Heart right ventricle (tissue), 16 donors: ENCODE measurements at regions not wholly inside any gene's neighbourhood (a gene's known extent, or its start where the extent isn't known, plus 50 kb on each side); places are given as distances from the start of the nearest gene placed in this dataset.

Source experiments
- ATAC-seq, 8 donors: fragments of 200-7000 bp; cut with Tn5 transposase; one replicate each; pipeline ENCODE4 v1.9.1; 2020; ENCODE audit warnings: mild to moderate bottlenecking in 8 of 8, moderate library complexity in 8 of 8, moderate number of reproducible peaks in 1 of 8
- DNase-seq, 2 donors: peaks; one replicate each; pipeline ENCODE4 v3.0.0-alpha.2; 2020
- H3K27ac ChIP-seq, 10 donors: fragments of 200-600 bp; sonication (generic) in 2 of 10; one replicate each; pipeline versions ENCODE4 v1.5.0 to v1.8.0; 2020 to 2022; ENCODE audit warnings: mild to moderate bottlenecking in 3 of 10
- H3K27me3 ChIP-seq, 7 donors: fragments of 200-600 bp; one replicate each; pipeline ENCODE4 v1.8.0; 2021 to 2022; ENCODE audit warnings: mild to moderate bottlenecking in 2 of 7
- H3K36me3 ChIP-seq, 9 donors: fragments of 200-600 bp; sonication (generic) in 1 of 9; one replicate each; pipeline versions ENCODE4 v1.5.0 to v1.8.0; 2020 to 2022; ENCODE audit warnings: mild to moderate bottlenecking in 2 of 9
- H3K4me1 ChIP-seq, 9 donors: fragments of 200-600 bp; sonication (generic) in 1 of 9; one replicate each; pipeline versions ENCODE4 v1.5.0 to v1.8.0; 2020 to 2022; ENCODE audit warnings: mild to moderate bottlenecking in 4 of 9
- H3K4me3 ChIP-seq, 10 donors: fragments of 200-600 bp; sonication (generic) in 2 of 10; one replicate each; pipeline versions ENCODE4 v1.5.0 to v1.8.0; 2020 to 2022; ENCODE audit warnings: mild to moderate bottlenecking in 7 of 10, moderate library complexity in 2 of 10
- H3K9me3 ChIP-seq, 11 donors: fragments of 200-600 bp in 10 of 11; sonication (generic) in 2 of 11; one replicate each; pipeline versions ENCODE4 v1.5.0 to v1.8.0; 2013 to 2022; ENCODE audit warnings: mild to moderate bottlenecking in 2 of 11, control low read depth in 1 of 11, moderate library complexity in 1 of 11
- WGBS, 2 donors: extraction: QIAGEN DNeasy Blood & Tissue Kit; methylation state at CpG; one replicate each; pipeline ENCODE4 v1.1.7; 2013; ENCODE audit warnings: inconsistent platforms in 1 of 2; 5-methylcytosine and 5-hydroxymethylcytosine counted together
- intact Hi-C, 10 donors: fragments of 100-400 bp; cut with DNase I; formaldehyde crosslinking; loops; one replicate each; pipeline versions ENCODE4 v1.11.1 to v1.14.2; 2022
- TF ChIP-seq, protein P1 (sequence below), 9 donors: fragments of 200-600 bp; sonication (generic) in 2 of 9; IDR thresholded peaks; one replicate each; pipeline versions ENCODE4 v1.5.0 to v1.8.0; 2021 to 2022; ENCODE audit warnings: antibody characterized with exemption in 9 of 9, mild to moderate bottlenecking in 5 of 9, moderate library complexity in 1 of 9
- donor health status: Arrhythmogenic right ventricular cardiomyopathy.
- donor health status: ischemic (EF 13 %, LVEDD 7.1; RV severe dilation, severe dysfunction).
- donor health status: healthy with polysubstance abuse.
- donor health status: DM: no; HTN: yes; CAD: no.
- donor health status: DM: no; HTN: no; CAD: no.
- donor health status: ischemic (EF 25% LVEDD 6.9; RV normal size, moderate dysfunction).
- donor health status: ischemic (EF 25% LVEDD 5.7; RV mildly dilated, moderate dysfunction).
- donor health status: healthy.
- donor health status: DM: yes; HTN: yes; CAD: no.
- donor health status: Ischemic cardiomyopathy.
- donor health status: ischemic (EF 35%, LVEDD 5.7; RV mildly dilated, moderate dysfunction).
- donor health status: nonischemic (EF 11% LVEDD 7.7; RV severe dilation, severe dysfunction).
- donor health status: DM: yes; HTN: yes; CAD: no.
- donor health status: PGD.
- donor health status: ischemic (EF 29% LVEDD 5.4; RV normal size, mild dysfunction).
- donor health status: nonischemic (EF 23%, LVEDD 6.1; RV moderate dilation, normal function).

GRCh38 chr2:116223912-116224311 lies 1590.6 kb upstream of the DDX18 start:
- Histone ChIP-seq H3K27ac (no peak overlapping the region), H3K4me3 (no peak overlapping the region), H3K9me3 (peaks cover 0 to 58% (median 0%) of the 10 kb centered on the region in 11 donors), H3K27me3 (no peaks in the 10 kb centered on the region), H3K36me3 (no peaks in the 10 kb centered on the region), H3K4me1 (no peaks in the 10 kb centered on the region)
- intact Hi-C loops: no loop called here
- 81 to 91% methylated on average over 4 of the region's 4 CpGs for WGBS, 2 donors
- DNase-seq (no peak), ATAC-seq (peak in 1 of 8 donors; percentile 16)
- TF ChIP-seq, protein P1, sequence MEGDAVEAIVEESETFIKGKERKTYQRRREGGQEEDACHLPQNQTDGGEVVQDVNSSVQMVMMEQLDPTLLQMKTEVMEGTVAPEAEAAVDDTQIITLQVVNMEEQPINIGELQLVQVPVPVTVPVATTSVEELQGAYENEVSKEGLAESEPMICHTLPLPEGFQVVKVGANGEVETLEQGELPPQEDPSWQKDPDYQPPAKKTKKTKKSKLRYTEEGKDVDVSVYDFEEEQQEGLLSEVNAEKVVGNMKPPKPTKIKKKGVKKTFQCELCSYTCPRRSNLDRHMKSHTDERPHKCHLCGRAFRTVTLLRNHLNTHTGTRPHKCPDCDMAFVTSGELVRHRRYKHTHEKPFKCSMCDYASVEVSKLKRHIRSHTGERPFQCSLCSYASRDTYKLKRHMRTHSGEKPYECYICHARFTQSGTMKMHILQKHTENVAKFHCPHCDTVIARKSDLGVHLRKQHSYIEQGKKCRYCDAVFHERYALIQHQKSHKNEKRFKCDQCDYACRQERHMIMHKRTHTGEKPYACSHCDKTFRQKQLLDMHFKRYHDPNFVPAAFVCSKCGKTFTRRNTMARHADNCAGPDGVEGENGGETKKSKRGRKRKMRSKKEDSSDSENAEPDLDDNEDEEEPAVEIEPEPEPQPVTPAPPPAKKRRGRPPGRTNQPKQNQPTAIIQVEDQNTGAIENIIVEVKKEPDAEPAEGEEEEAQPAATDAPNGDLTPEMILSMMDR (IDR thresholded peaks at IDR 0.05): no peak

DNA sequence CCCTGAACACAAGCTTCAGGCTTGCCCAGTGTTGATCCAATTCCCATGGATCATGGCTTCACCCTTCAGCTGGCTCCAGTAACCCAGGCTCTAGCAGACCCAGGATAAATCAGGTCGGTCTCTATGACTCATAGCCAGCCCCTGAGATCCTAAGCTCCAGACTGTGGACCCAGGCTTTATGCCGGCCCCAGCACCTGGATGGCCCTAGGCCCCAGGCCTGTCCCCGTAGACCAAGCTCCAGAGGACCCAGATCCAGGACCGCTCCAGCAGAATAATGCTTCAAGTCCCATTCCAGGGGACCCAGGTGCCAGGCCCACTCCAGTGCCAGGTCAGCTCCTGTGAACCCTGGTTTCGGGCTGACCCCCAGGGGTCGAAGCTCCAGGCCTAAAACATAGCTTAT lies 1589.9 kb upstream of the DDX18 start:
- no peak overlapping the region for H3K4me3 ChIP-seq
- no peak overlapping the region for H3K27ac ChIP-seq
- intact Hi-C loops: no loop called here
- H3K27me3 ChIP-seq: no peaks in the 10 kb centered on the region
- 80 to 81% methylated on average over 6 of the region's 6 CpGs for WGBS, 2 donors
- DNase-seq: no peak
- no peaks in the 10 kb centered on the region for H3K4me1 ChIP-seq
- no peaks in the 10 kb centered on the region for H3K36me3 ChIP-seq
- peaks cover 0 to 65% (median 0%) of the 10 kb centered on the region in 11 donors for H3K9me3 ChIP-seq
- TF ChIP-seq, protein P1 (IDR thresholded peaks at IDR 0.05): no peak
- peak in 1 of 8 donors; percentile 18 for ATAC-seq

GRCh38 chr2:116238511-116238910 lies 1576.0 kb upstream of the DDX18 start:
- no peak overlapping the region for H3K4me3 ChIP-seq
- intact Hi-C loops: no loop called here
- H3K4me1 ChIP-seq: no peaks in the 10 kb centered on the region
- DNase-seq (no peak), ATAC-seq (no peak)
- peaks cover 0 to 49% (median 0%) of the 10 kb centered on the region in 11 donors for H3K9me3 ChIP-seq
- TF ChIP-seq, protein P1 (IDR thresholded peaks at IDR 0.05): no peak
- no peak overlapping the region for H3K27ac ChIP-seq
- H3K36me3 ChIP-seq: no peaks in the 10 kb centered on the region
- H3K27me3 ChIP-seq: no peaks in the 10 kb centered on the region

GRCh38 chr2:116250376-116250775 lies 1564.1 kb upstream of the DDX18 start:
- H3K27ac ChIP-seq: no peak overlapping the region
- ATAC-seq (no peak), DNase-seq (no peak)
- intact Hi-C loops: no loop called here
- no peak overlapping the region for H3K4me3 ChIP-seq
- 71 to 79% methylated on average over 4 of the region's 4 CpGs for WGBS, 2 donors
- no peaks in the 10 kb centered on the region for H3K4me1 ChIP-seq
- H3K27me3 ChIP-seq: no peaks in the 10 kb centered on the region
- peaks cover 0 to 56% (median 3%) of the 10 kb centered on the region in 11 donors for H3K9me3 ChIP-seq
- no peaks in the 10 kb centered on the region for H3K36me3 ChIP-seq
- TF ChIP-seq, protein P1 (IDR thresholded peaks at IDR 0.05): no peak
